Panc1 (cell line): ENCODE measurements at regions not wholly inside any gene's neighbourhood (a gene's known extent, or its start where the extent isn't known, plus 50 kb on each side); places are given as distances from the start of the nearest gene placed in this dataset.
"Not testable (repeated sequence)": the region's sequence is repeated elsewhere in the genome, so short reads cannot be mapped to it uniquely, and the experiment has no call there.

ENCODE experiments used
- ATAC-seq: fragments of 200-7000 bp; cut with Tn5 transposase; 2 replicates; pipeline ENCODE4 v1.9.1; 2020; ENCODE audit warnings: mild to moderate bottlenecking, moderate library complexity
- BruUV-seq: library from RNA; stranded (reverse); fragments of 400-500 nt; replicated peaks from 2 replicates; lab custom pipeline; 2021; lab: Mats Ljungman, UMichigan
- CTCF ChIA-PET: fragments of 300-600 bp; sonication (Branson Sonifier 250); formaldehyde crosslinking; loops from one replicate; lab custom pipeline; 2022; ENCODE audit warnings: antibody characterized with exemption; lab: Charles Lee
- POLR2A ChIA-PET: fragments of 300-600 bp; sonication (Branson Sonifier 250); formaldehyde crosslinking; loops from one replicate; lab custom pipeline; 2022; ENCODE audit warnings: antibody characterized with exemption; lab: Charles Lee
- DNase-seq: peaks from one replicate; pipeline ENCODE4 v3.0.0-alpha.2; 2010; ENCODE audit warnings: low read depth, low spot score
- H3K27ac ChIP-seq: 2 replicates; pipeline ENCODE4 v1.5.1; 2011; ENCODE audit warnings: mild to moderate bottlenecking, low read length, inconsistent platforms
- H3K27me3 ChIP-seq: fragments of 200-500 bp; sonication (Bioruptor generic); 2 replicates; pipeline ENCODE4 v1.6.0; 2014; ENCODE audit warnings: low read length, inconsistent platforms; ENCODE audit not compliant: control insufficient read depth, insufficient read depth
- H3K36me3 ChIP-seq: fragments of 200-500 bp; sonication (Bioruptor generic); 2 replicates; pipeline ENCODE4 v1.5.1; 2014; ENCODE audit warnings: inconsistent platforms, mild to moderate bottlenecking, low read length, moderate library complexity; ENCODE audit not compliant: control insufficient read depth, insufficient read depth
- H3K4me1 ChIP-seq: 2 replicates; pipeline ENCODE4 v1.5.1; 2011; ENCODE audit warnings: inconsistent platforms, mild to moderate bottlenecking, low read length, moderate library complexity; ENCODE audit not compliant: control insufficient read depth, insufficient read depth
- H3K4me3 ChIP-seq, 2 experiments: 2 replicates each; pipeline ENCODE4 v1.5.1; 2011 to 2012; ENCODE audit warnings: low read depth in 2 of 2, low read length in 2 of 2, mild to moderate bottlenecking in 2 of 2, inconsistent platforms in 1 of 2, moderate library complexity in 1 of 2
- H3K9me3 ChIP-seq: fragments of 200-500 bp; sonication (Bioruptor generic); 2 replicates; pipeline ENCODE4 v1.5.1; 2014; ENCODE audit warnings: low read depth, mild to moderate bottlenecking, inconsistent platforms, low read length, moderate library complexity; ENCODE audit not compliant: control insufficient read depth, insufficient read depth
- CTCF ChIP-seq: fragments of 450-650 bp; IDR thresholded peaks from 2 replicates; pipeline ENCODE4 v1.5.1; 2017; ENCODE audit warnings: mild to moderate bottlenecking
- POLR2AphosphoS5 ChIP-seq: IDR thresholded peaks from 2 replicates; pipeline ENCODE4 v1.6.1; 2012; ENCODE audit warnings: mild to moderate bottlenecking, low read depth, low read length, moderate library complexity
- SIN3A ChIP-seq: IDR thresholded peaks from 2 replicates; pipeline ENCODE4 v1.6.1; 2012; ENCODE audit warnings: low read depth, mild to moderate bottlenecking, low read length, moderate library complexity, borderline replicate concordance; ENCODE audit not compliant: insufficient read depth
- TCF7L2 ChIP-seq: IDR thresholded peaks from 2 replicates; pipeline ENCODE4 v1.6.1; 2011; ENCODE audit warnings: mild to moderate bottlenecking, low read depth, low read length, inconsistent platforms
- in situ Hi-C: cut with HindIII; loops from 2 replicates; pipeline ENCODE4 v1.10.0; 2016; ENCODE audit warnings: low sequenced_read_pairs, low pct_unique_long_range_greater_than_20kb
- intact Hi-C: fragments of 100-400 bp; cut with micrococcal nuclease; formaldehyde crosslinking; loops from one replicate; pipeline ENCODE4 v1.10.0; 2022; ENCODE audit not compliant: unreplicated experiment
- TF ChIP-seq, protein P1 (sequence below), 2 experiments: IDR thresholded peaks; 2 replicates each; pipeline ENCODE4 v1.6.1; 2011 to 2012; ENCODE audit warnings: low read depth in 2 of 2, control low read depth in 1 of 2, low read length in 1 of 2, mild to moderate bottlenecking in 1 of 2, moderate library complexity in 1 of 2; ENCODE audit not compliant: insufficient read depth in 1 of 2

DNA sequence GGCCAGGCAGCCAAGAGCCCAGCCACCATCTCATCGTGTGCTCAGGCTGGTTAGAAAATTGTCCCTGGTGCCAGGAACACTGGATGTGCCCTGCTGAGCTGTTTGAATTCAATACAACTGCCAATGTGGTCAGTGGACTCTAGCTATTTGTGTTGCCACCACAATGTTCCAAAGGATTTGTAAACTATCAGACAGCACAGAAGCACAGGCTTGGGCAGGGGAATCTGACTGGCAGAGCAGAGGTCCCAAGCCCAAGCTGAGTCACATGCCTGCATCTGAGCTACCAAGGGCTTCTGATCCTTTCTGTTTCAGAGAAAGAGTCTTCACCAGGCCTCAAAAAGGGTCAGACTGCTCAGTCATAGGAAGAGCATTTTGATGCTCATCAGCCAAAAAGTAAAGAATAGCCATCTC is 232.1 kb upstream of the SEMA3C start:
- DNase-seq (no peak), ATAC-seq (peak; percentile 82)
- intact Hi-C loops, result no loop called here
- ChIA-PET CTCF (no interaction called here), POLR2A (interaction anchor here (1.1 kb wide), 1 partner anchor 241 kb away, joined by 3 read pairs; no protein-coding TSS in a partner anchor)
- no TSS peak for BruUV-seq
- Histone ChIP-seq H3K9me3 (no peaks in the 10 kb centered on the region), H3K4me1 (peaks cover 5% of the 10 kb centered on the region; the same call in 1 of the 2 replicates), H3K4me3 (no peak overlapping the region), H3K27ac (peak overlapping the region; percentile 65), H3K36me3 (no peaks in the 10 kb centered on the region), H3K27me3 (no peaks in the 10 kb centered on the region)
- in situ Hi-C loops, result no loop called here
- TF ChIP-seq POLR2AphosphoS5, result no peak
- no peak for TF ChIP-seq CTCF
- no peak for TF ChIP-seq TCF7L2
- no peak for TF ChIP-seq SIN3A
- TF ChIP-seq, protein P1, sequence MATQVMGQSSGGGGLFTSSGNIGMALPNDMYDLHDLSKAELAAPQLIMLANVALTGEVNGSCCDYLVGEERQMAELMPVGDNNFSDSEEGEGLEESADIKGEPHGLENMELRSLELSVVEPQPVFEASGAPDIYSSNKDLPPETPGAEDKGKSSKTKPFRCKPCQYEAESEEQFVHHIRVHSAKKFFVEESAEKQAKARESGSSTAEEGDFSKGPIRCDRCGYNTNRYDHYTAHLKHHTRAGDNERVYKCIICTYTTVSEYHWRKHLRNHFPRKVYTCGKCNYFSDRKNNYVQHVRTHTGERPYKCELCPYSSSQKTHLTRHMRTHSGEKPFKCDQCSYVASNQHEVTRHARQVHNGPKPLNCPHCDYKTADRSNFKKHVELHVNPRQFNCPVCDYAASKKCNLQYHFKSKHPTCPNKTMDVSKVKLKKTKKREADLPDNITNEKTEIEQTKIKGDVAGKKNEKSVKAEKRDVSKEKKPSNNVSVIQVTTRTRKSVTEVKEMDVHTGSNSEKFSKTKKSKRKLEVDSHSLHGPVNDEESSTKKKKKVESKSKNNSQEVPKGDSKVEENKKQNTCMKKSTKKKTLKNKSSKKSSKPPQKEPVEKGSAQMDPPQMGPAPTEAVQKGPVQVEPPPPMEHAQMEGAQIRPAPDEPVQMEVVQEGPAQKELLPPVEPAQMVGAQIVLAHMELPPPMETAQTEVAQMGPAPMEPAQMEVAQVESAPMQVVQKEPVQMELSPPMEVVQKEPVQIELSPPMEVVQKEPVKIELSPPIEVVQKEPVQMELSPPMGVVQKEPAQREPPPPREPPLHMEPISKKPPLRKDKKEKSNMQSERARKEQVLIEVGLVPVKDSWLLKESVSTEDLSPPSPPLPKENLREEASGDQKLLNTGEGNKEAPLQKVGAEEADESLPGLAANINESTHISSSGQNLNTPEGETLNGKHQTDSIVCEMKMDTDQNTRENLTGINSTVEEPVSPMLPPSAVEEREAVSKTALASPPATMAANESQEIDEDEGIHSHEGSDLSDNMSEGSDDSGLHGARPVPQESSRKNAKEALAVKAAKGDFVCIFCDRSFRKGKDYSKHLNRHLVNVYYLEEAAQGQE (IDR thresholded peaks at IDR 0.05; ENCODE audit: insufficient read depth in 1 of 2, low read depth in 2 of 2, low read length in 1 of 2), result no peak

DNA sequence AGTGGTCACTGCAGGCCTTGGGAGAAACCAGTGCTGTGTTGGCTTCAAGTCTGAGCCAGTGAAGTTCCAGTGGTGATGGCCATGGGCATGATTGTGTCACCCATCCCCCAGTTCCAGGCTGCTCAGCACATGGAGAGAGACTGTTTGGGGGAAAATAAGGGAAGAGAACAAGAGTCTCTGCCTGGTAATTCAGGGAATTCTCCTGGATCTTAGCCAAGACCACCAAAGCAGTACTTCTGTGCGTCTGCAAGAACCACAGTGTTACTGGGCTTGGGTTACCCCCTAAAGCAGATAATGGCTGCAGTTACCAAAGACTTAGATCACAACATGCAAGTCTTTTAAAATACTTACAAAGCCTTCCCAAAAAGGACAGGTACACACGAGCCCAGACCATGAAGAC is 225.0 kb upstream of the SEMA3C start:
- no peak overlapping the region; the same call in 1 of the 2 replicates for H3K27ac ChIP-seq
- no peaks in the 10 kb centered on the region for H3K9me3 ChIP-seq
- CTCF ChIA-PET, result no interaction called here
- no peaks in the 10 kb centered on the region for H3K36me3 ChIP-seq
- H3K27me3 ChIP-seq, result no peaks in the 10 kb centered on the region
- no peaks in the 10 kb centered on the region for H3K4me1 ChIP-seq
- DNase-seq (no peak), ATAC-seq (no peak)
- intact Hi-C loops (no loop called here), in situ Hi-C loops (no loop called here)
- BruUV-seq, result no TSS peak
- no peak overlapping the region for H3K4me3 ChIP-seq
- no peak for TF ChIP-seq SIN3A
- TF ChIP-seq POLR2AphosphoS5, result no peak
- no peak for TF ChIP-seq TCF7L2
- no peak for TF ChIP-seq CTCF
- TF ChIP-seq, protein P1 (IDR thresholded peaks at IDR 0.05; ENCODE audit: insufficient read depth in 1 of 2, low read depth in 2 of 2, low read length in 1 of 2), result no peak
- POLR2A ChIA-PET, result interaction anchor here (0.6 kb wide), 1 partner anchor 98 kb away, joined by 9 read pairs; no protein-coding TSS in a partner anchor

- H3K27me3 ChIP-seq, in situ Hi-C loops, H3K9me3 ChIP-seq, BruUV-seq, POLR2A ChIA-PET, CTCF ChIA-PET, H3K4me3 ChIP-seq, intact Hi-C loops, H3K4me1 ChIP-seq, ATAC-seq, DNase-seq, H3K36me3 ChIP-seq: not testable (repeated sequence)
- peak overlapping the region; percentile 50; the same call in 1 of the 2 replicates for H3K27ac ChIP-seq
Measured at GRCh38 chr7:81141257-81142205, 222.7 kb upstream of the SEMA3C start.
